GM23338 (cell line): ENCODE measurements at regions not wholly inside any gene's neighbourhood (a gene's known extent, or its start where the extent isn't known, plus 50 kb on each side); places are given as distances from the start of the nearest gene placed in this dataset.

ENCODE experiments used
- ATAC-seq: fragments of 200-7000 bp; cut with Tn5 transposase; 3 replicates; pipeline ENCODE4 v1.9.1; 2020
- DNase-seq: peaks from one replicate; pipeline ENCODE4 v3.0.0-alpha.2; 2015; ENCODE audit warnings: low spot score
- H2AFZ ChIP-seq: fragments of 200-600 bp; sonication (generic); 2 replicates; pipeline ENCODE4 v1.8.0; 2016; ENCODE audit warnings: antibody characterized with exemption, mild to moderate bottlenecking, moderate library complexity
- H3F3A ChIP-seq: fragments of 200-600 bp; sonication (generic); replicated peaks from 2 replicates; pipeline ENCODE4 v1.8.0; 2017; ENCODE audit warnings: antibody characterized with exemption, mixed run types, low read depth
- H3K27ac ChIP-seq: fragments of 200-600 bp; sonication (generic); 2 replicates; pipeline ENCODE4 v1.6.1; 2016; ENCODE audit warnings: low read depth
- H3K27me3 ChIP-seq: fragments of 200-600 bp; sonication (generic); 2 replicates; pipeline ENCODE4 v1.8.0; 2016; ENCODE audit warnings: mild to moderate bottlenecking, mixed run types, moderate library complexity; ENCODE audit not compliant: insufficient read depth
- H3K36me3 ChIP-seq: fragments of 200-600 bp; sonication (generic); 2 replicates; pipeline ENCODE4 v1.8.0; 2016; ENCODE audit warnings: mild to moderate bottlenecking; ENCODE audit not compliant: insufficient read depth
- H3K4me1 ChIP-seq: fragments of 200-600 bp; sonication (generic); 2 replicates; pipeline ENCODE4 v1.8.0; 2016; ENCODE audit warnings: mild to moderate bottlenecking, moderate library complexity; ENCODE audit not compliant: insufficient read depth
- H3K4me2 ChIP-seq: fragments of 200-600 bp; sonication (generic); 2 replicates; pipeline ENCODE4 v1.7.1; 2017; ENCODE audit warnings: mixed run types
- H3K4me3 ChIP-seq: fragments of 200-600 bp; sonication (generic); 2 replicates; pipeline ENCODE4 v1.6.1; 2016; ENCODE audit warnings: mixed run types
- H3K79me2 ChIP-seq: fragments of 200-600 bp; sonication (generic); replicated peaks from 2 replicates; pipeline ENCODE4 v1.8.0; 2017; ENCODE audit warnings: mild to moderate bottlenecking; ENCODE audit not compliant: insufficient read depth
- H3K9me2 ChIP-seq: fragments of 200-600 bp; sonication (generic); 2 replicates; pipeline ENCODE4 v1.8.0; 2017; ENCODE audit not compliant: insufficient read depth
- H4K20me1 ChIP-seq: fragments of 200-600 bp; sonication (generic); replicated peaks from 2 replicates; pipeline ENCODE4 v1.8.0; 2017; ENCODE audit warnings: mild to moderate bottlenecking; ENCODE audit not compliant: insufficient read depth
- H3K27ac Mint-ChIP-seq: 2 replicates; pipeline ENCODE4 v1.8.0; 2020; ENCODE audit warnings: inconsistent platforms, mild to moderate bottlenecking, moderate library complexity, mixed read lengths
- H3K27me3 Mint-ChIP-seq: 3 replicates; pipeline ENCODE4 v1.8.0; 2022; ENCODE audit warnings: low read depth, mild to moderate bottlenecking, moderate library complexity, mixed read lengths, inconsistent platforms; ENCODE audit not compliant: insufficient read depth, poor library complexity
- H3K36me3 Mint-ChIP-seq: 3 replicates; pipeline ENCODE4 v1.8.0; 2021; ENCODE audit warnings: low read depth, mild to moderate bottlenecking, inconsistent platforms, moderate library complexity, mixed read lengths
- H3K4me1 Mint-ChIP-seq: 3 replicates; pipeline ENCODE4 v1.8.0; 2020; ENCODE audit warnings: mild to moderate bottlenecking, inconsistent platforms, mixed read lengths
- H3K4me3 Mint-ChIP-seq: 3 replicates; pipeline ENCODE4 v1.8.0; 2021; ENCODE audit warnings: moderate library complexity, mild to moderate bottlenecking, inconsistent platforms, mixed read lengths
- H3K9me3 Mint-ChIP-seq: 3 replicates; pipeline ENCODE4 v1.8.0; 2020; ENCODE audit warnings: moderate library complexity, mild to moderate bottlenecking, inconsistent platforms, mixed read lengths
- EZH2 ChIP-seq: fragments of 200-600 bp; sonication (generic); IDR thresholded peaks from one replicate; pipeline ENCODE4 v1.8.0; 2017; ENCODE audit warnings: antibody characterized with exemption, mild to moderate bottlenecking, low read depth; ENCODE audit not compliant: unreplicated experiment
- EZH2phosphoT487 ChIP-seq: fragments of 200-600 bp; sonication (generic); IDR thresholded peaks from one replicate; pipeline ENCODE4 v1.8.1; 2018; ENCODE audit warnings: antibody characterized with exemption; ENCODE audit not compliant: unreplicated experiment
- JUNB ChIP-seq: IDR thresholded peaks from one replicate; pipeline ENCODE4 v1.6.1; 2016; ENCODE audit warnings: antibody characterized with exemption; ENCODE audit not compliant: unreplicated experiment
- POLR2AphosphoS5 ChIP-seq: IDR thresholded peaks from 2 replicates; pipeline ENCODE4 v1.6.1; 2016; ENCODE audit warnings: antibody characterized with exemption, low read depth
- STAT1 ChIP-seq: IDR thresholded peaks from one replicate; pipeline ENCODE4 v1.6.1; 2016; ENCODE audit warnings: antibody characterized with exemption; ENCODE audit not compliant: unreplicated experiment
- ZNF114 ChIP-seq: fragments of 250-450 bp; sonication (Bioruptor Pico); IDR thresholded peaks from 2 replicates; pipeline ENCODE4 v1.5.0; 2020; ENCODE audit warnings: mild to moderate bottlenecking, moderate library complexity
- ZNF331 ChIP-seq: fragments of 250-450 bp; sonication (Bioruptor Pico); IDR thresholded peaks from 2 replicates; pipeline ENCODE4 v1.5.0; 2020; ENCODE audit warnings: low read depth, mild to moderate bottlenecking, moderate library complexity
- TF ChIP-seq, protein P1 (sequence below): fragments of 250-450 bp; sonication (Bioruptor Pico); IDR thresholded peaks from 2 replicates; pipeline ENCODE4 v1.5.0; 2020; ENCODE audit warnings: mild to moderate bottlenecking, moderate library complexity
- TF ChIP-seq, protein P2 (sequence below): IDR thresholded peaks from 2 replicates; pipeline ENCODE4 v1.6.1; 2016; ENCODE audit warnings: antibody characterized with exemption
- TF ChIP-seq, protein P3 (sequence below): IDR thresholded peaks from one replicate; pipeline ENCODE4 v1.6.1; 2018; ENCODE audit warnings: antibody characterized with exemption; ENCODE audit not compliant: unreplicated experiment

DNA sequence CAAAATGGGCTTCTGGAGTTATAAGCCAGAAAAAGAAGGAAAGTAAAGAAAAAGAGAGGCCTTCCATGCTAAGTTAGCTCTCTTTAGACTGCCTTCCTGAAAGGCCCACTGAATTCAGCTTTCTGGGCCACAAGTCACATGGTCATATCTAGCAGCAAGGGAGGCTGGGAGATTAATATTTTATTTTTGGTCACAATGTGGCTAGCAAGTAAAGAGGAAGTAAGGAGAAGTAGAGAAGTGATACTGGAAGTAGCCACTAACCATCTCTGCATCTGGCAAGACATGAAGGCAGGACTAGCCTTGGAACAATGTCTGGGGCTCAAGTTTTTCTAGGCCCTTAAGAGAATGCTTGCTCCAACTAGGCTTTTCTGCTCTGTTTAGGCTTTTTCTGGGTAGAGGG lies 81.8 kb upstream of the UBE2E1 start:
- TF ChIP-seq EZH2phosphoT487 = no peak
- no peak for TF ChIP-seq POLR2AphosphoS5
- DNase-seq (no peak), ATAC-seq (no peak)
- no peak overlapping the region for H2AFZ ChIP-seq
- no peaks in the 10 kb centered on the region for H3K9me3 Mint-ChIP-seq
- H3K4me1 Mint-ChIP-seq = peaks cover 6% of the 10 kb centered on the region
- H3K4me2 ChIP-seq = no peak overlapping the region
- H3F3A ChIP-seq = no peaks in the 10 kb centered on the region
- H3K27ac Mint-ChIP-seq = no peak overlapping the region
- H3K27ac ChIP-seq = no peak overlapping the region
- H3K4me3 Mint-ChIP-seq = no peak overlapping the region
- H3K27me3 ChIP-seq = no peaks in the 10 kb centered on the region
- H3K4me1 ChIP-seq = peaks cover 8% of the 10 kb centered on the region
- H4K20me1 ChIP-seq = no peaks in the 10 kb centered on the region
- H3K27me3 Mint-ChIP-seq = peaks cover 2% of the 10 kb centered on the region
- no peaks in the 10 kb centered on the region for H3K36me3 Mint-ChIP-seq
- H3K36me3 ChIP-seq = no peaks in the 10 kb centered on the region
- no peak overlapping the region for H3K4me3 ChIP-seq
- no peaks in the 10 kb centered on the region for H3K79me2 ChIP-seq
- no peaks in the 10 kb centered on the region for H3K9me2 ChIP-seq

DNA sequence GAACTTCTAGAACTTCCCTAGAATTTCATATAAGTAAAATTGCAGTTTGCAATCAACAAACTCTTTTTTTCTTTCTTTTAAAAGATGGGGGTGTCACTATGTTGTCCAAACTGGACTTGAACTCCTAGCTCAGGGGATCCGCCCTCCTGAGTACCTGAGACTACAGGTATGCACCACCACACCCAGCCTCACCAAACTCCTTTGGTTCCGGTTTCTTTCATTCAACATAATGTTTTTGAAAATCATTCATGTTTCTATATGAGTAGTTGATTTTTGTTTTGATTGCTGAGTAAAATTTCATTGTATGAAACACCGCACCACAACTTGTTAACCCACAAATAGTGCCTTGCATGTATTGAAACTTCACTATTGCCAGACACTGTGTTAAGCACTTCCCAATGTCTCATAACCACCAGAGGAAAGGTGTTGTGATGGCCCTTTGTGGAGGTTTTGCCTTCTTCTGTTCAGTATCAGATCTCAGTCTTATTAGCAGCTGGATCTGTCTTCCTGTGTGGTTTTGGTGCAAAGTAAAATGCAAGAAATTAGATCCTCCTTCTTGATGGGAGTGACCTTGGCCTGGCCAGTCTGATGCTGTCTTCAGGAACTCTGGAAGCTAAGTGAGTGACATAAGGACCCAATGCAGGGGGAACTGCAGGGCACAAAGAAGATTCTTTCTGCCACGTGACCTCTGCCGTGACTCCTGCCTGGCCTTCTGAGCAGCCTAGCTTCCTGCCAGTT lies 78.8 kb upstream of the UBE2E1 start:
- no peaks in the 10 kb centered on the region for H3F3A ChIP-seq
- no peak overlapping the region for H3K4me2 ChIP-seq
- peaks cover 14% of the 10 kb centered on the region for H3K4me1 Mint-ChIP-seq
- H3K9me3 Mint-ChIP-seq = no peaks in the 10 kb centered on the region
- 0 out of 2 replicates have a peak, but pooled peaks cover 4% of the 10 kb centered on the region for H3K9me2 ChIP-seq
- no peak overlapping the region for H3K27ac Mint-ChIP-seq
- H2AFZ ChIP-seq = 0 out of 2 replicates have a peak overlapping the region, but pooled peaks have one; percentile 38
- H3K27me3 Mint-ChIP-seq = peaks cover 2% of the 10 kb centered on the region
- H3K27ac ChIP-seq = no peak overlapping the region
- H4K20me1 ChIP-seq = no peaks in the 10 kb centered on the region
- no peaks in the 10 kb centered on the region for H3K79me2 ChIP-seq
- H3K36me3 ChIP-seq = no peaks in the 10 kb centered on the region
- no peak overlapping the region for H3K4me3 Mint-ChIP-seq
- no peaks in the 10 kb centered on the region for H3K36me3 Mint-ChIP-seq
- ATAC-seq (no peak), DNase-seq (no peak)
- TF ChIP-seq ZNF331 (CRISPR knock-in tag) = no peak
- TF ChIP-seq STAT1 = no peak
- TF ChIP-seq, protein P1, sequence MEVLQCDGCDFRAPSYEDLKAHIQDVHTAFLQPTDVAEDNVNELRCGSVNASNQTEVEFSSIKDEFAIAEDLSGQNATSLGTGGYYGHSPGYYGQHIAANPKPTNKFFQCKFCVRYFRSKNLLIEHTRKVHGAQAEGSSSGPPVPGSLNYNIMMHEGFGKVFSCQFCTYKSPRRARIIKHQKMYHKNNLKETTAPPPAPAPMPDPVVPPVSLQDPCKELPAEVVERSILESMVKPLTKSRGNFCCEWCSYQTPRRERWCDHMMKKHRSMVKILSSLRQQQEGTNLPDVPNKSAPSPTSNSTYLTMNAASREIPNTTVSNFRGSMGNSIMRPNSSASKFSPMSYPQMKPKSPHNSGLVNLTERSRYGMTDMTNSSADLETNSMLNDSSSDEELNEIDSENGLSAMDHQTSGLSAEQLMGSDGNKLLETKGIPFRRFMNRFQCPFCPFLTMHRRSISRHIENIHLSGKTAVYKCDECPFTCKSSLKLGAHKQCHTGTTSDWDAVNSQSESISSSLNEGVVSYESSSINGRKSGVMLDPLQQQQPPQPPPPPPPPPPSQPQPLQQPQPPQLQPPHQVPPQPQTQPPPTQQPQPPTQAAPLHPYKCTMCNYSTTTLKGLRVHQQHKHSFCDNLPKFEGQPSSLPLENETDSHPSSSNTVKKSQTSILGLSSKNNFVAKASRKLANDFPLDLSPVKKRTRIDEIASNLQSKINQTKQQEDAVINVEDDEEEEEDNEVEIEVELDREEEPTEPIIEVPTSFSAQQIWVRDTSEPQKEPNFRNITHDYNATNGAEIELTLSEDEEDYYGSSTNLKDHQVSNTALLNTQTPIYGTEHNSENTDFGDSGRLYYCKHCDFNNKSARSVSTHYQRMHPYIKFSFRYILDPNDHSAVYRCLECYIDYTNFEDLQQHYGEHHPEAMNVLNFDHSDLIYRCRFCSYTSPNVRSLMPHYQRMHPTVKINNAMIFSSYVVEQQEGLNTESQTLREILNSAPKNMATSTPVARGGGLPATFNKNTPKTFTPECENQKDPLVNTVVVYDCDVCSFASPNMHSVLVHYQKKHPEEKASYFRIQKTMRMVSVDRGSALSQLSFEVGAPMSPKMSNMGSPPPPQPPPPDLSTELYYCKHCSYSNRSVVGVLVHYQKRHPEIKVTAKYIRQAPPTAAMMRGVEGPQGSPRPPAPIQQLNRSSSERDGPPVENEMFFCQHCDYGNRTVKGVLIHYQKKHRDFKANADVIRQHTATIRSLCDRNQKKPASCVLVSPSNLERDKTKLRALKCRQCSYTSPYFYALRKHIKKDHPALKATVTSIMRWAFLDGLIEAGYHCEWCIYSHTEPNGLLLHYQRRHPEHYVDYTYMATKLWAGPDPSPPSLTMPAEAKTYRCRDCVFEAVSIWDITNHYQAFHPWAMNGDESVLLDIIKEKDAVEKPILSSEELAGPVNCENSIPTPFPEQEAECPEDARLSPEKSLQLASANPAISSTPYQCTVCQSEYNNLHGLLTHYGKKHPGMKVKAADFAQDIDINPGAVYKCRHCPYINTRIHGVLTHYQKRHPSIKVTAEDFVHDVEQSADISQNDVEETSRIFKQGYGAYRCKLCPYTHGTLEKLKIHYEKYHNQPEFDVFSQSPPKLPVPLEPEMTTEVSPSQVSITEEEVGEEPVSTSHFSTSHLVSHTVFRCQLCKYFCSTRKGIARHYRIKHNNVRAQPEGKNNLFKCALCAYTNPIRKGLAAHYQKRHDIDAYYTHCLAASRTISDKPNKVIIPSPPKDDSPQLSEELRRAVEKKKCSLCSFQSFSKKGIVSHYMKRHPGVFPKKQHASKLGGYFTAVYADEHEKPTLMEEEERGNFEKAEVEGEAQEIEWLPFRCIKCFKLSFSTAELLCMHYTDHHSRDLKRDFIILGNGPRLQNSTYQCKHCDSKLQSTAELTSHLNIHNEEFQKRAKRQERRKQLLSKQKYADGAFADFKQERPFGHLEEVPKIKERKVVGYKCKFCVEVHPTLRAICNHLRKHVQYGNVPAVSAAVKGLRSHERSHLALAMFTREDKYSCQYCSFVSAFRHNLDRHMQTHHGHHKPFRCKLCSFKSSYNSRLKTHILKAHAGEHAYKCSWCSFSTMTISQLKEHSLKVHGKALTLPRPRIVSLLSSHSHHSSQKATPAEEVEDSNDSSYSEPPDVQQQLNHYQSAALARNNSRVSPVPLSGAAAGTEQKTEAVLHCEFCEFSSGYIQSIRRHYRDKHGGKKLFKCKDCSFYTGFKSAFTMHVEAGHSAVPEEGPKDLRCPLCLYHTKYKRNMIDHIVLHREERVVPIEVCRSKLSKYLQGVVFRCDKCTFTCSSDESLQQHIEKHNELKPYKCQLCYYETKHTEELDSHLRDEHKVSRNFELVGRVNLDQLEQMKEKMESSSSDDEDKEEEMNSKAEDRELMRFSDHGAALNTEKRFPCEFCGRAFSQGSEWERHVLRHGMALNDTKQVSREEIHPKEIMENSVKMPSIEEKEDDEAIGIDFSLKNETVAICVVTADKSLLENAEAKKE (CRISPR knock-in tag) = no peak
- no peak for TF ChIP-seq ZNF114 (CRISPR knock-in tag)
- TF ChIP-seq, protein P2, sequence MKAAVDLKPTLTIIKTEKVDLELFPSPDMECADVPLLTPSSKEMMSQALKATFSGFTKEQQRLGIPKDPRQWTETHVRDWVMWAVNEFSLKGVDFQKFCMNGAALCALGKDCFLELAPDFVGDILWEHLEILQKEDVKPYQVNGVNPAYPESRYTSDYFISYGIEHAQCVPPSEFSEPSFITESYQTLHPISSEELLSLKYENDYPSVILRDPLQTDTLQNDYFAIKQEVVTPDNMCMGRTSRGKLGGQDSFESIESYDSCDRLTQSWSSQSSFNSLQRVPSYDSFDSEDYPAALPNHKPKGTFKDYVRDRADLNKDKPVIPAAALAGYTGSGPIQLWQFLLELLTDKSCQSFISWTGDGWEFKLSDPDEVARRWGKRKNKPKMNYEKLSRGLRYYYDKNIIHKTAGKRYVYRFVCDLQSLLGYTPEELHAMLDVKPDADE = no peak
- TF ChIP-seq EZH2phosphoT487 = no peak
- TF ChIP-seq POLR2AphosphoS5 = no peak
- TF ChIP-seq JUNB = no peak
- no peak for TF ChIP-seq EZH2
- TF ChIP-seq, protein P3, sequence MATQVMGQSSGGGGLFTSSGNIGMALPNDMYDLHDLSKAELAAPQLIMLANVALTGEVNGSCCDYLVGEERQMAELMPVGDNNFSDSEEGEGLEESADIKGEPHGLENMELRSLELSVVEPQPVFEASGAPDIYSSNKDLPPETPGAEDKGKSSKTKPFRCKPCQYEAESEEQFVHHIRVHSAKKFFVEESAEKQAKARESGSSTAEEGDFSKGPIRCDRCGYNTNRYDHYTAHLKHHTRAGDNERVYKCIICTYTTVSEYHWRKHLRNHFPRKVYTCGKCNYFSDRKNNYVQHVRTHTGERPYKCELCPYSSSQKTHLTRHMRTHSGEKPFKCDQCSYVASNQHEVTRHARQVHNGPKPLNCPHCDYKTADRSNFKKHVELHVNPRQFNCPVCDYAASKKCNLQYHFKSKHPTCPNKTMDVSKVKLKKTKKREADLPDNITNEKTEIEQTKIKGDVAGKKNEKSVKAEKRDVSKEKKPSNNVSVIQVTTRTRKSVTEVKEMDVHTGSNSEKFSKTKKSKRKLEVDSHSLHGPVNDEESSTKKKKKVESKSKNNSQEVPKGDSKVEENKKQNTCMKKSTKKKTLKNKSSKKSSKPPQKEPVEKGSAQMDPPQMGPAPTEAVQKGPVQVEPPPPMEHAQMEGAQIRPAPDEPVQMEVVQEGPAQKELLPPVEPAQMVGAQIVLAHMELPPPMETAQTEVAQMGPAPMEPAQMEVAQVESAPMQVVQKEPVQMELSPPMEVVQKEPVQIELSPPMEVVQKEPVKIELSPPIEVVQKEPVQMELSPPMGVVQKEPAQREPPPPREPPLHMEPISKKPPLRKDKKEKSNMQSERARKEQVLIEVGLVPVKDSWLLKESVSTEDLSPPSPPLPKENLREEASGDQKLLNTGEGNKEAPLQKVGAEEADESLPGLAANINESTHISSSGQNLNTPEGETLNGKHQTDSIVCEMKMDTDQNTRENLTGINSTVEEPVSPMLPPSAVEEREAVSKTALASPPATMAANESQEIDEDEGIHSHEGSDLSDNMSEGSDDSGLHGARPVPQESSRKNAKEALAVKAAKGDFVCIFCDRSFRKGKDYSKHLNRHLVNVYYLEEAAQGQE = no peak
- no peak overlapping the region for H3K4me3 ChIP-seq
- no peaks in the 10 kb centered on the region for H3K27me3 ChIP-seq
- peaks cover 15% of the 10 kb centered on the region for H3K4me1 ChIP-seq
